HG03558 (cell line): ENCODE measurements at regions not wholly inside any gene's neighbourhood (a gene's known extent, or its start where the extent isn't known, plus 50 kb on each side); places are given as distances from the start of the nearest gene placed in this dataset.

ENCODE experiments used
- ATAC-seq: cut with Tn5 transposase; IDR thresholded peaks from one replicate; pipeline ENCODE4 v1.9.1; 2021; ENCODE audit warnings: moderate number of reproducible peaks; ENCODE audit not compliant: unreplicated experiment; ENCODE audit errors: extremely low read depth

DNA sequence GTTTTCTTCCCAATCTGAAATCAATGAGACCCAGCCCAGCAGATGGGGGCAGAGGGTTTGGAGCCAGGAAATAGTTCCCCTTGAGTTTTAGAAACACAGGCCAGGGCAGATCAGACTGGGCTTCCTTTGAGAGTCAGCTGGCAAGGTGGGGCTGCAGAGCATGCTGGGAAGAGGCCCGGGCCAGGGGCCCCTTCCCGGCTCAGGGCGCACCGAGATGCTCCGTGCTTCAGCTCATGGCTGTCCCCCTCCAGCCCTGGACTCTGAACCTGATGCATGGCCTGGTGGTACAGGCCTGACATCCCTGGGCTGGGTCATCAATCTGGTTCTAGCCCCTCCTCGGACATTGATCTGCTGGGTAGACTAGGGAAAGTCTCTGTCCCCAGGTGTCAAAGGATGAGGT is 65.1 kb upstream of the RUNX3 start:
- ATAC-seq = no peak

DNA sequence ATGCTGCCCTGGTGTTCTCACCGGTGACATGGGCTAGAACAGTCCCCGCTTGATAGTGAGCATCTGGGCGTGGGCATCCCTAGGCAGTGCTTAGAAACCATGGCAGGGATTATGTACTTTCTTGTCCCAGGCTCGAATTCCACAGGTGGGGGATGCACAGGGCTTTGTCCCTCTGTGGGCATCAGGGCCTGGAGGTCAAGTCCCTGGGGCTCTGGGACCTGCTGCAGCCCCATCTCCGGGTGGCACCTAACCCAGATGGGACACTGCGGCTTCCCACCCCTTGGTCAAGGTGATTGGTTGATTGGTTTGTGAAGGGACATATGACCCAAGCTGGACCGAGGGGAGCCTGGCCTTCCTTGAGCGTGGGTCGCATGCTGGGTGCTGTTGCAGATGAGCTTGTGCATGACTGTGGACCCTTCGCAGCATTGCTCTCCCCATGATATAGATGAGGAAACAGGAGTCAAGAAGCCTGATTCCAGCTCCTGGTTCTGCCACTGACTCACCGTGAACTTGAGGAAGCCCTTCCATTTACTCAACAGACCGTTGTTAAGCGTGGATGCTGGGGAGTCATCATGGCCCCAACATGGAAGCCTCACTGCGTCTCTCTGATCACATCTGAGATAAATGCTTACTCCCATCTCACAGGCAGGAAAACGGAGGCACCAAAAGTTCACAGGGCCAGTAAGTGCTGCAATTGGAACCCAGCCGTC is 64.0 kb upstream of the RUNX3 start:
- ATAC-seq = no peak

DNA sequence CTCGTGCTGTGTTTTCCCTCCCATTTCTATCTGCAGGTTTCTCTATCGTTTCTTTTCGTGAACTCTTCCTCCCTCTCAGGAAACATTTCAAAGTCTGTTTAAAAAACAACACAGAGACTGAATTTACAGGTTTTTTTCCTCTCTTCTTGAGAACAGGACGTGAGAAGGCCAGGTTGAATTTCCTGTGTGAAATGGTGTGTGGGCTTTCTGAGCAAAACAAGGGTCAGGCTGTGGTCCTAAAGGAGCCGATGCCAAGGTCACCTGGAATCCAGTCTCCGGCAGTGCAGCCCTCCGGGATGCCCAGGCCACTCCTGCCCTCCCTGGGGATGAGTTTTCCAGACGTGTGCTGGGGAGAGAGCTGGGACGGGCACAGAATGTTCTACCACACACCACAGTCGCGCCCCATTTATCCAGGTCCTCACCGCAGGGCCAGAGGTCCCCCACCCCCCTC is 62.7 kb upstream of the RUNX3 start:
- ATAC-seq = no peak

DNA sequence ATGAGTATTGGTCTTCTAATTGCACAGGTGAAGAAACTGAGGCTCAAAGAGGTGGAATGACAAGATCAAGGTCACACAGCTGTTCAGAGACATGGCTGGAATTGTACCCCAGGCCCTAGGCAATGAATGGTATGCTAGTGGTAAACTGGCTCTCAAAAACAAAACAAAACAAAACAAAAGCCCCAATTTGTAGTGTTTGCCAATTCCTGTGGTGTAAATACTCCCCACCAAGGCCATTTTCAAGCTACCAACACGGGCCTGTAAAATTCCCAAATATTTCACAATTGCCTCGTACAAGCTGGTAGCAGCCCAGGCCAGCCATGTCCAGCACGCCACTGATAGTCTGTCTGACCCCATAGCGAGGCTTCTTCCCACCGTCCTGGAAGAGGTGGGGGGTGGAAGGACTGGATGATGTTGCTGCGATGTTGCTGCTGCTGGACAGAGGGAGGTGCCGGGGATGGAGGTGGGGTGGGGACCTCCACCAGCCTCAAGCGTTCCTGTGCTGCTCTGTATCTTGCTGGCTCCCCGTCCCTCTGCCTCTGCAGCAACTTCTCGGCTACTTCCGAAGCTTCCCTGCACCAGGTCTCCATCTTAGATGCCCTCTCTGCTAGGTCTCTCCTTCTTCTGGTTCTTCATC is 62.2 kb upstream of the RUNX3 start:
- ATAC-seq = no peak

DNA sequence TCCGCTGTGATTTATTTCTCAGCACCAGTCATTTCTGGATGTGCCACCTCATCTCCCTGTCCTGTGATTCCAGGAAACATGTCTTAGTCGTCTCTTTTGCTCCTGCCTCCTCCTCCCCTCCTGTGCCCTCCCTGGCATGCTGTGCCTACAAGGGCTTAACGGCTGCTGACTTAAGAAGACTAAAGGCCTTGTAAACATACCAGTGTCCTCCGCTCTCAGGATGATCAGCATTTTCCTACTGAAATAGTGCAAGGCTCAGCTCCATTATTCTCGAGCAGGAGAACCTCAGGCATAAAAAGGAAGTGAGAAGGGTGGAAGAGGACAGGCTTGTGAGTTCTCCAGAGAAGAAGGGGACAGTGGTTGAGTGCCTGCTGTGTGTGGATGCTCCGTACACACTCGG is 61.6 kb upstream of the RUNX3 start:
- no peak for ATAC-seq

DNA sequence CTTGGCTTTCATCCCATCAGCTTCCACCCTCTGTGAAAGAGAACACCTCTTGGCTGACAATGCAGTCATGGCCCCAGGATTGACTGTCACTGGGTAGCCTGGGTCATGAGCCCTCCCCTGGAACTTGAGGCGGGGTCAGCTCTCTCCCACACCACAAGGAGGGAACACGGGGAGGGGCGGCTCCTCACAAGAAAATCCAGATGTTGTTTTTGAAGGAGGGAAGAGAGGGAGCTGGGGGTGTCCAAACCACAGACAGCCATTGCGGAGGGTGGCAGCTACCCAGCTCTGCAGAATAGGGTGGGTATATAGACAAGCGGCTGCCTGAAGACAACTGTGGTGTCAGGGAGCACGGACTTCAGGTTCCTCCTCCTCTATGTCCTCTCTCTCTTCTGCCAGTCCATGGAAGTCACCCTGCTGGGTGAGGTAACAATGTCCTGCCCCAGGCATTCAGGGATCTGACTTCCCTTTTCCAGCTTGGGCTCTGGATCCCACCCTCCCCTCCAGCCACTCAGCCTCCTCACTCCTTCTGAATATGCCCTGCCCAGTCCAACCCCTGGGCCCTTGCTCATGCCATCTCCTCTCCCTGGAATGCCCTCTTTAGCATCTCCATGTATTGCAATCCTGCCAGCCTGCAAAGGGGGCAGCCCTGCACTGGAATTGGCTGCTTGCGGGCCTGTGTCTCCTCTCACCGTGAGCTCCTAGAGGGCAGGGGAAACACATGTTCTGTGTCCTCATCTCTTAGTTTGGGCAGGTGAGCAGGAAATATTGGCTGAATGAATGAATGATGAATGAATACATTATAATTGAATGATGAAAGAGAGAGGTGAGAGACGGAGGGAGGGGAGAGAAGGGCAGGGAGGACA is 60.9 kb upstream of the RUNX3 start:
- no peak for ATAC-seq

DNA sequence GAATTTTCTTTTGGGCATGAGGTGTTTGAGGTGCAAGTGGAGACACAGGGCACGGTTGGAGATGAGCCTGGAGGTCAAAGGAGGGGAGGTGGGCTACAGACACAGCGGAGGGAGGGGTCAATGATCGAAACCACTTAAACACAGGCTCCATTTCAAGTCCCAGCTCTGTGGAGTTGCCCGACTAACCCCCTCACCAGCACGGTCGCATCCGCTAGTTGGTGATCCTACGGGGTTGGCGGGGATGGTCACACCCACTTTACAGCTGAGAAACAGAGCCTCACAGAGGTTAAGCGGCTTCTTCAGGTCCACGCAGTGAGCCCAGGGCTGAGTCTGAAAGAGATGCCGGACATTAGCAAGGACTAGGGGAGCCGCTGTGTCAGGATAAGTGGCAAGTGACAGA is 60.1 kb upstream of the RUNX3 start:
- no peak for ATAC-seq

DNA sequence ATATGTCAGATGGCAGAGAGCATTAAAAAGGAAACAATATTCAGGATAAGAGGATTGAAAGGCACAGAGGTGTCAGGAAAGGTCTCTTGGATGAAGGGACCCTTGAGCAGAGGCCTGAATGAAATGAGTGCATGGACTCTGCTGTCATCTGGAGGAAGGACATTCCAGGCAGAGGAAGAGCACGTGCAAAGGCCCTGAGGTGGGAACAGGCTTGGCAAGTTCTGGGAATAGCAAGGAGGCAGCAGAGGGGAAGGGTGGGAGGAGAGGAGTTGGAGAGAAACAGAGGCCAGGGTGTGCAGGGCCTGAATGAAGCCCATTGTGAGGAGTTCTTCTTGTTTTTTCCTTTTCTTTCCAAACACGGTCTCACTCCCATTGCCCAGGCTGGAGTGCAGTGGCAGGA is 59.0 kb upstream of the RUNX3 start:
- ATAC-seq = no peak

DNA sequence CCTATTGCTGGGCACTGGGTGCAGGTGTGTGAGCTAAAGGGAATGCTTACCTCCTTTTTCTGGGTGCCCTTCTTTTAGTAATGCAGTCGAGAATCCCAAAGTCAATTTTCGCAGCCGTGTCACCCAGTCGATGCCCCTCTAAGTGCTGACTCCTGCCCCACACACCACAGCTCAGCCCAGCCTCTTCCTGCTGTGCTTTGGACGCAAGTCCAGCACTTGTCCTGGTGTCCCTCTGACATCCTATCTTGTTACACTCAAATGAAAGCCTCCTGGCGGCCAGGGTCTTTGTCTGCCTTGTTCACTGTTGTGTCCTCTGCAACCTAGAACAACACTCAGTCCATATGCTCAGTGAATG is 58.5 kb upstream of the RUNX3 start:
- ATAC-seq = no peak

DNA sequence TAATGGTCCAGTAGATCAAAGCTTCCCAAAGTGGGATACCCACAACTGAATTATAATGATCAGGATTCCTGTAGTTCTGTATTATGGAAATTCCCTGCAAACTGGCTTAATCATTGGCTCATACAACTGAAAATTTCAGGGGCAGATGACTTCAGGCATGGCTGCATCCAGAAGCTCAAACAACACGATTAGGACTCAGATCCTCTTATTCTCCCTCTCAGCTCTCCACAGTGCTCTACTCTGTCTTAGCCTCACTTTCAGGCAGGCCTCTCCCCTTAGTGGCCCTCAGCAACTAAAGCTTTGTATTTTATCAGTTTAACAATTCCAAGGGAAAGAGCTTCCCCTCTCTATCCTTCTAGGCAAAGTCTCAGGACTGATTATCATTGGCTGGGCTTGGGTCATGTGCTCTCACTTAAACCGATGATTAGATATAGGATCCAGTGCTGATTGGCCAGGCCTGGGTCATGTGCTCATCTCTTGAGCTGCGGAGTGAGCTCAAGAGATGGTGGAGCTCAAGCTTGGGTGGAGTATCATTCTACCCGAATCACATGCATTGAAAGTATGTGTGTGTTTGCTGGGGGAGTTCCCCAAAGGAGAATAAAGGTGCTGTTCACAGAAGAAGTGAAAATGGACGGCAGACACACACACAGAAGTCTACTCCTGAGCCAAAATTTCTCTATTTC is 57.9 kb upstream of the RUNX3 start:
- ATAC-seq = no peak

DNA sequence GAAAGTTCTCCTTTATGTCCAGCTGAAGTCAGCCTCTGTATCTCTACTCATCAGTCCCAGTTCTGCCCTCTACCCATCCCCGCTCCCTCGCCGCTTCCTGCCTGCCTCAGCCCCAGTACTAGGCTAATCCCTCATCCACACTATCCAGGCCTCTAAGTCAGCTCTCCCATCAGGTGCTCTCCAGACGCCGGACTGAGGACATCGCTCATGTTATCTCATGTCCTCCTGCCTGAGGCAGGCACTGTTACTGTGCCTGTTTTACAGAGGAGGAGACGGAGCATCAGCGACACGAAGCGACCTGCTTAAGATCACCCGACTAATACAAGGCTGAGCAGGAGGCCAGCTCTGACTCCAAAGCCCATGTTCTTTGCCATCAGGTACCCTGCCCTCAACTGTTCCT is 57.3 kb upstream of the RUNX3 start:
- ATAC-seq = no peak

DNA sequence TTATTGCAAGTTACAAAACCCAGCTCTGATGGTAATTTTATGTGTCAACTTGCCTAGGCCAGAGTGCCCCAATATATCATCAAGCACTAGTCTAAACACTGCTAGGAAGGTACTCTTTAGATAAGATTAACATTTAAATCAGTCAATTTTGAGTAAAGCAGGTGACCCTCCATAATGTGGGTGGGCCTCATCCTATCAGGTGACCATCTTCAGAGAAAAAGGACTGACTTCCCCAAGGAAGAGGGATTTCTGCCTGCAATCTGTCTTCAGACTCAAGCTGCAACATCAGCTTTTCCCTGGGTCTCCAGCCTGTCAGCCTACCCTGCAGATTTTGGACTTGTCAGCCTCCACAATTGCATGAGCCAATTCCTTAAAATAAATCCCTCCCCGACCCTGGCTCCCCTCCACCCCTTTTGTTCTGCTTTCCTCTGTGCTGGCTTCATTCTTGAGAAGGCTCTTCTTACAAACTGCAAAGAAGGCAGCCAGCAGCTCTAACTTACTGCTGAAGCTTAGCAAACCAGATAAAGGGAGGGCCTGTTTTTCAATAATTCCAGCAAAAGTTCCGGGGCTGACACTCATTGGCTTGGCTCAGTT is 56.4 kb upstream of the RUNX3 start:
- ATAC-seq = no peak

DNA sequence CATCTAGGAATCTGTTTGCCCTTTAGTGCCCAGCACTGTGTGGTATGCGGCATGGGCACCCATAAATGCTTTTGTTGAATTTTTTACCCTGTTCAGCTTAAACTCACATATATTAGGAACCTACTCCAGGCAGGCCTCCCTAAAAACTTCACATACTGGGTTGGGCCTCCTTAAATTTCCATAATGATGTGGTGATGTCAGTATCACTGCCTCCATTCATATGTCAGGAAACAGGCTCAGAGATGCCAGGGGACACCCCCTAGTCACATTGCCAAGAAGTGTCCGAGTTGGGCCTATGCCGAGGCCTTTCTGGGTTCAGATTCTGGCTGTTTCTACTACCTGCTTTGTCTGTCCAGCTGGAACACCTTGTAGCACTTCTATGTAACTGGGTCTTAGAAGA is 55.7 kb upstream of the RUNX3 start:
- ATAC-seq = no peak

DNA sequence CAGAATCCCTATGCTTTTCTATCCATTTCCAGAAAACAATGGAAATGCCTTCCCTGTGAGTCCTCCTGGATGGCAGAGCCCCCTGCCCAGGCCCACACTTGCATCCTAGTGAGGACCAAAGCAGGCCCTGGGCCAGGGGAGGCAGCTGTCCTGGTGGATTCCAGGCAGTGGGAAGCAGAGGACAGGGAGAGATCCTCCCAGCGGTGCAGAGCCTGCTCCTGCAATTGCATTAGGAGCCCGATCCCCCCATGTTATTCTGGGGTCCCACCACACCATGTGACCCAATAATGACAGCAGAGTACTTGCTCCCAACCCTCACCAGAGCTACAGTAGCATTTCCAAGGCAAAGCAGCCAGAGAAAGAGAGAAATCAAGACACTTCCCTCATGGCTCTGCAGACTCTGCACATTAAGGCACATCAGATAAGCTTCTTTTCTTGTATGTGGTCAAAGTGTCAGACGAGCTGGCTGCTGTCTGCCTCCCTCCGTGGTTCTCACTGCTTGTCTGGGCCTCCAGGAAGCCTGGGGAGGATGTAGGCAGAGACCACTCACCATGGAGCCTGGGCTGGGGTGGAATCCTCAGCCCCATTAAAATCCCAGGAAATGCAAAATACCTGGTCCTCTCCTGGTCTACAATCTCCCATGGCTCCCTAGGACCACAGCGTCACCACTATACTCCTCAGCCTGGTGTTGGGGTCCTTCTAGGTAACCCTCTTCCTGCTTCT is 54.9 kb upstream of the RUNX3 start:
- no peak for ATAC-seq

DNA sequence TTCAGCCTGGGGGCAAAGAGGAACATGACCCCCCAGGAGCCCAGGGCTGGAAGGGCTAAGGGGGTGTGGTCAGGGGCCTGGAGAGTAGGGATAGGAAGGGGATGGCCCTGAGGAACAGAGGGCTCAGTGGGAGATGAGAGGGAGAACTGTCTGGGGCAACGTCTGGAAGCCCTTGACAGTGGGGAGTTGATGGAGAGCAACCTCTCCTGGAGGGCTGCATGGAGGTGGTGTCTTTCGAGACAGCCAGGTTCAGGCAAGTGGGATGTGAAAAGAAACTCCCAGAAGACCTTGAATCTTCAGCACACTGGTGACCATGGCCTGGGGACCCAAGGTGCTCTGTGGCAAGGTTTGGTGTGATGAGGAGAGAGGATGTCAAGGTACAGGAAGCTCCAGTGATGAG is 54.2 kb upstream of the RUNX3 start:
- no peak for ATAC-seq

DNA sequence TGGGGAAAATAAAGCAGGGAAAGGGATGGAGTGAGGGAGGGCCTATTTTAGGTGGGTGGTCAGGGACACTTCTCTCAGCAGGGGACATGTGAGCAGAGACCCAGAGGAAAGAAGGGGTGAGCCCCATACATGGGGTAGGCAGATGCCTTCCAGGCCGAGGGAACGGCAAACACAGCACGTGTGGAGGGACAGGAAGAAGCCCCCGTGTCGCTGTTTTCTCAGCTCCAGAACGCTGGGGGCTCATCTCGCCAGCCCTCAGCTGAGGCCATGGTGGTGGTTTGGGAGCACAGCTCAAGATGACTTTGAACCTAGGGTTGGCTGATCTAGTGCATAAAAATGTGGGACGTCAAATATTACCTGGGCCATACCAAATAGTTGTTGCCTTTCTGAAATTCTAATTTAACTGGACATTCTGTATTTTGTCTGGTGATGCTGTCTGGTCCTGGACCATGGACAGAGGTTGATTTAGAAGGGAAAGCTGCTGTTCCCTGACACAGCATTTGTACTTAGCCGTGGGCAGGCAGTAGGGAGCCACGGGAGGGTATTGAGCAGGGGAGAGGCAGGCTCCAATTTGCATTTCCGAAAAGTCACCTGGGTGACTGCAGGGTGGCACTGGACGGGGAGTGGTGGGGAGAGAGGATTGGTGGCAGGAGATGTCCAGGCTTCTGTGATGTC is 53.1 kb upstream of the RUNX3 start:
- ATAC-seq = no peak

DNA sequence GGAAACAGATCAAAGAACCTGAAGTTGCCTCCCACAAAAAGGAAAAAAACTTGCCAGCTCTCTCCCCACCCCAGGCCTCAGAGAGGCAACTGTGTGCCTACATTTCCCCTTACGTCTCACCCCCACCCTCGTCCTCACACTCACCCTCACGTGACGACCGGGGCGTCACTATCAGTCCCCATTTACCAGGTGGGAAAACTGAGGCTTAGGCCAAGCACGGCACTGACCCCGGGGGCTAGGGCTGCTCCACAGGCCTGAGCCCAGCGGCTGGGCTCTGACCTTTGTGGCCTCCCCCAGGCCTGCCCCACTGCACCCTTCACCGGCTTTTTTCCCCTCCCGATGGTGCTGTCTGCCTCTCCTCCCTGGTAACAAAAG is 51.5 kb upstream of the RUNX3 start:
- ATAC-seq = no peak

DNA sequence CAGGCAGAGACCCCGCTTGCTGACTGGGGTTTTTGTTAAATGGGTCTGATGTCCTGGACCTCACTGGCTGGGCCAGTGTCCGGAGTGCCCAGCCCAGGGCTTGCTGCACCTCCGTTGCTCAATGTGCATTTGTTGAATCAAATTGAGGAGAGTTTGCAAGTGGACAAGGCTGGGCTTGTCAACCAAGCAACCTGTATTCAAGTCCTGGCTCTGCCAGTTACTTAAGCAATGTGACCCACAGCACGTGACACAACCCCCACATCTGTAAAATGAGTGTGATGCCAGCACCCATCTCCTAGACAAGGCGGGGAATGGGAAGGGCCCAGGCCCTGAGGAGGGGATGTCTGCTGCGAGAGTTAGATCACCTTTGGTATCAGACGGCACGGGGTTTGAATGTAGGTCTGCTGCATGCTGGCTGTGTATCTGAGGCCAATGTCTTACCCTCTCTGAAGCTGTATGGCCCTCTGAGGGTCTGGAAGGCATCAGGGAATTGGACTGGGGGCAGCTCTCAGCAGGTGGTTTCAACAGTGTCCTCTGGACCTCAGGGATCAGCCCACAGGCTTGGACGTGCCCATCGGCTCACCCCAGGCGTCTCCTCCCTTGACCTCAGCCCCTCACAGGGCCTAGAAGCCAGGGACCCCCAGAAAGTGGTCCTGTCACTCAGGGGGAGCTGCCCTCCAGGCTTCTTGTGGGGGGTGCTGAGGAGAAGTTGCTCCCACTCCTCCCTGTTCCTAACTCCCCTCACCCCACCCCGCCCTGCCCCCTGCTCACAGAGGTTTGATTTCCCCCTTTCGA is 51.0 kb upstream of the RUNX3 start:
- no peak for ATAC-seq
